ENCODE measurements at regions not wholly inside any gene's neighbourhood (a gene's known extent, or its start where the extent isn't known, plus 50 kb on each side); places are given as distances from the start of the nearest gene placed in this dataset.

- Histone ChIP-seq H3K27ac (no peak overlapping the region), H3K9me3 (no peaks in the 10 kb centered on the region), H3K4me3 (no peak overlapping the region), H3K36me3 (ENCODE audit: insufficient read depth in 1 of 2, low read depth in 1 of 2) (no peaks in the 10 kb centered on the region), H3K4me1 (no peaks in the 10 kb centered on the region), H3K27me3 (ENCODE audit: insufficient read depth in 3 of 3, low read length in 2 of 3) (no peaks in the 10 kb centered on the region)
- ATAC-seq (no peak), DNase-seq (no peak)
- intact Hi-C loops (cut with DNase I): no loop called here
- no peak for TF ChIP-seq CTCF (IDR thresholded peaks at IDR 0.05)
- 62 to 68% (median 63%) methylated on average over 5 of the region's 5 CpGs for WGBS, 3 donors
Observed at GRCh38 chr20:51206032-51206662, 183.2 kb upstream of the KCNG1 start.

GRCh38 chr20:51204794-51205193 lies 181.9 kb upstream of the KCNG1 start:
- Histone ChIP-seq H3K4me1 (no peaks in the 10 kb centered on the region), H3K27me3 (ENCODE audit: insufficient read depth in 3 of 3, low read length in 2 of 3) (no peaks in the 10 kb centered on the region)
- WGBS, 3 donors: 67 to 78% (median 69%) methylated on average over 1 of the region's 1 CpG

GRCh38 chr20:51204051-51204715 lies 181.3 kb upstream of the KCNG1 start:
- DNase-seq (no peak), ATAC-seq (no peak)
- no peak for TF ChIP-seq CTCF (IDR thresholded peaks at IDR 0.05)
- WGBS, 3 donors: 43 to 70% (median 50%) methylated on average over 3 of the region's 3 CpGs
- Histone ChIP-seq H3K4me1 (no peaks in the 10 kb centered on the region), H3K27me3 (ENCODE audit: insufficient read depth in 3 of 3, low read length in 2 of 3) (no peaks in the 10 kb centered on the region), H3K9me3 (no peaks in the 10 kb centered on the region), H3K36me3 (ENCODE audit: insufficient read depth in 1 of 2, low read depth in 1 of 2) (no peaks in the 10 kb centered on the region), H3K4me3 (no peak overlapping the region), H3K27ac (no peak overlapping the region)
- intact Hi-C loops (cut with DNase I): no loop called here

More at GRCh38 chr20:51204794-51205193, 181.9 kb upstream of the KCNG1 start:
- TF ChIP-seq CTCF (IDR thresholded peaks at IDR 0.05): no peak
- no peaks in the 10 kb centered on the region for H3K9me3 ChIP-seq
- ATAC-seq (no peak), DNase-seq (no peak)
- H3K27ac ChIP-seq: no peak overlapping the region
- H3K4me3 ChIP-seq: no peak overlapping the region
- intact Hi-C loops (cut with DNase I): no loop called here
- H3K36me3 ChIP-seq (ENCODE audit: insufficient read depth in 1 of 2, low read depth in 1 of 2): no peaks in the 10 kb centered on the region

GRCh38 chr20:51202304-51202703 lies 179.4 kb upstream of the KCNG1 start:
- no peak for ATAC-seq
- 75 to 83% (median 78%) methylated on average over 10 of the region's 10 CpGs for WGBS, 3 donors
- intact Hi-C loops (cut with DNase I): no loop called here

More at GRCh38 chr20:51202304-51202703, 179.4 kb upstream of the KCNG1 start:
- TF ChIP-seq CTCF (IDR thresholded peaks at IDR 0.05): no peak
- Histone ChIP-seq H3K27ac (no peak overlapping the region), H3K36me3 (ENCODE audit: insufficient read depth in 1 of 2, low read depth in 1 of 2) (no peaks in the 10 kb centered on the region), H3K27me3 (ENCODE audit: insufficient read depth in 3 of 3, low read length in 2 of 3) (peaks cover 0 to 4% (median under 1%) of the 10 kb centered on the region in 3 donors), H3K4me3 (no peak overlapping the region), H3K9me3 (no peaks in the 10 kb centered on the region), H3K4me1 (no peaks in the 10 kb centered on the region)
- no peak for DNase-seq
